AG04449 (cell line): ENCODE measurements at regions not wholly inside any gene's neighbourhood (a gene's known extent, or its start where the extent isn't known, plus 50 kb on each side); places are given as distances from the start of the nearest gene placed in this dataset.
A peak's percentile ranks its signal among the peaks of the same experiment; 100 is the strongest.

Source experiments
- CTCF ChIA-PET: fragments of 350-600 bp; formaldehyde crosslinking; extraction: SDS; loops from one replicate; lab custom pipeline; 2021; ENCODE audit warnings: antibody characterized with exemption; lab: Yijun Ruan, JAX
- POLR2A ChIA-PET: fragments of 400-600, 350-600 bp; formaldehyde crosslinking; extraction: SDS; loops from one replicate; lab custom pipeline; 2020; ENCODE audit warnings: antibody characterized with exemption, inconsistent platforms; lab: Yijun Ruan, JAX
- DNase-seq: peaks from one replicate; pipeline ENCODE4 v3.0.0-alpha.2; 2010; ENCODE audit warnings: low read depth, low spot score
- H3K4me3 ChIP-seq: 2 replicates; pipeline ENCODE4 v1.5.1; 2011; ENCODE audit warnings: low read depth, mild to moderate bottlenecking, control low read depth, low read length
- CTCF ChIP-seq: IDR thresholded peaks from one replicate; pipeline ENCODE4 v1.5.1; 2011; ENCODE audit warnings: mild to moderate bottlenecking, moderate library complexity, low read length, control low read depth, inconsistent platforms; ENCODE audit not compliant: insufficient read depth; ENCODE audit errors: missing control alignments

- no peak overlapping the region for H3K4me3 ChIP-seq
- TF ChIP-seq CTCF = peak; percentile 46
- ChIA-PET CTCF (interaction anchor here (0.6 to 1.7 kb wide), 15 partner anchors 13 to 1112 kb away, joined by 3 to 7 read pairs (median 4); no protein-coding TSS in a partner anchor), POLR2A (interaction anchor here (0.7 to 1.0 kb wide), 2 partner anchors 235 to 1091 kb away, joined by 3 read pairs; no protein-coding TSS in a partner anchor)
- peak; percentile 71 for DNase-seq
Observed at GRCh38 chr10:36725581-36726520, 399.5 kb upstream of the ANKRD30A start.

- no peak for DNase-seq
- TF ChIP-seq CTCF = no peak
- no peak overlapping the region for H3K4me3 ChIP-seq
- POLR2A ChIA-PET = no interaction called here
- CTCF ChIA-PET = no interaction called here
Observed at GRCh38 chr10:36722777-36723176, 402.6 kb upstream of the ANKRD30A start.

- DNase-seq = no peak
- no peak for TF ChIP-seq CTCF
- ChIA-PET POLR2A (no interaction called here), CTCF (no interaction called here)
- no peak overlapping the region for H3K4me3 ChIP-seq
Observed at GRCh38 chr10:36721871-36722270, 403.5 kb upstream of the ANKRD30A start.

- DNase-seq = no peak
- CTCF ChIA-PET = no interaction called here
- POLR2A ChIA-PET = no interaction called here
- TF ChIP-seq CTCF = no peak
- no peak overlapping the region for H3K4me3 ChIP-seq
Observed at GRCh38 chr10:36720895-36721294, 404.5 kb upstream of the ANKRD30A start.

GRCh38 chr10:36717118-36717517 is 408.3 kb upstream of the ANKRD30A start:
- CTCF ChIA-PET = no interaction called here
- no peak overlapping the region for H3K4me3 ChIP-seq
- no peak for DNase-seq
- POLR2A ChIA-PET = no interaction called here
- no peak for TF ChIP-seq CTCF

GRCh38 chr10:36716291-36716690 is 409.1 kb upstream of the ANKRD30A start:
- POLR2A ChIA-PET = no interaction called here
- H3K4me3 ChIP-seq = no peak overlapping the region
- CTCF ChIA-PET = no interaction called here
- no peak for DNase-seq
- TF ChIP-seq CTCF = no peak
